ENCODE measurements at regions not wholly inside any gene's neighbourhood (a gene's known extent, or its start where the extent isn't known, plus 50 kb on each side); places are given as distances from the start of the nearest gene placed in this dataset.

GRCh38 chr18:4806331-4806730 is 351.2 kb upstream of the DLGAP1 start:
- TF ChIP-seq CTCF (IDR thresholded peaks at IDR 0.05; ENCODE audit: insufficient read depth, low read length): no peak
- no peak for TF ChIP-seq SPI1 (IDR thresholded peaks at IDR 0.05; ENCODE audit: borderline replicate concordance, low read depth)
- no peak for TF ChIP-seq POLR2AphosphoS5 (IDR thresholded peaks at IDR 0.05; ENCODE audit: low read depth)
